ENCODE measurements at regions not wholly inside any gene's neighbourhood (a gene's known extent, or its start where the extent isn't known, plus 50 kb on each side); places are given as distances from the start of the nearest gene placed in this dataset.

DNA sequence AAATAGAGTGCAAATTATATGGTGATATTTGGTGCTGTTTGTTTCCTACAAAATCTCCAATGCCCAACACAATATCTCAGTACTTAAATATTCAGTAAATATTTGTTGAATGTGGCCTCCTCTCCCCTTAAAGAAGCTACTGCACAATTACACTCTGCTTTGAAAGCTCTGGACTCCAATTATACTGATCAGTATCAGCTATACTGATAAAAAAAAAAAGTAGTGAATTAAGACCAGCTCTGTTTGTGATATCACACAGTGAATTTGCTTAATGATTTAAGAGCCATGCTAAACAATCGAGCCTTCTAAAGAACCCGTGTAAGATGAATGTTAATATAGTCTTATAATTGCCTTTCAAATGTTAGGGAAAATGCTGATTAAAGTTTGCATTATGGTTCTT, 543.2 kb upstream of the API5 start:
- TF ChIP-seq CTCF (IDR thresholded peaks at IDR 0.05) (no peak), POLR2A (IDR thresholded peaks at IDR 0.05) (no peak)

All from uterus (tissue), 2 donors.